H1 (cell line): ENCODE measurements at regions not wholly inside any gene's neighbourhood (a gene's known extent, or its start where the extent isn't known, plus 50 kb on each side); places are given as distances from the start of the nearest gene placed in this dataset.

Experiments
- CBX8 ChIP-seq: fragments of 300-800, 300-1000 bp; sonication (generic); IDR thresholded peaks from 2 replicates; pipeline ENCODE4 v1.7.1; 2016; ENCODE audit warnings: low read depth, low read length, borderline replicate concordance
- EP300 ChIP-seq, 2 experiments: IDR thresholded peaks; 1 replicate in 1 of 2; 2 replicates in 1 of 2; pipeline ENCODE4 v1.6.1; 2011 to 2012; ENCODE audit warnings: low read depth in 2 of 2, low read length in 2 of 2, mild to moderate bottlenecking in 2 of 2, borderline replicate concordance in 1 of 2, inconsistent platforms in 1 of 2, moderate library complexity in 1 of 2
- POLR2A ChIP-seq, 2 experiments: IDR thresholded peaks; 1 replicate in 1 of 2; 2 replicates in 1 of 2; pipeline ENCODE4 v1.6.1; 2011; ENCODE audit warnings: low read depth in 2 of 2, low read length in 2 of 2, mild to moderate bottlenecking in 2 of 2; ENCODE audit errors: control extremely low read depth in 1 of 2
- RFX5 ChIP-seq: IDR thresholded peaks from 2 replicates; pipeline ENCODE4 v1.6.1; 2011; ENCODE audit warnings: low read depth, low read length, improper control_type of control experiment, borderline replicate concordance
- RXRA ChIP-seq: IDR thresholded peaks from 2 replicates; pipeline ENCODE4 v1.6.1; 2011; ENCODE audit warnings: low read depth, mild to moderate bottlenecking, low read length, moderate library complexity; ENCODE audit not compliant: insufficient read depth
- SP1 ChIP-seq: IDR thresholded peaks from 2 replicates; pipeline ENCODE4 v1.6.1; 2011; ENCODE audit warnings: low read depth, low read length
- TAF1 ChIP-seq: IDR thresholded peaks from 2 replicates; pipeline ENCODE4 v1.6.1; 2011; ENCODE audit warnings: mild to moderate bottlenecking, low read depth, low read length

GRCh38 chr1:5368201-5368600 is 624.0 kb downstream of the NPHP4 start:
- TF ChIP-seq TAF1 (no peak), POLR2A (IDR thresholded peaks at IDR 0.05; ENCODE audit: control extremely low read depth in 1 of 2, low read depth in 2 of 2, low read length in 2 of 2) (no peak), CBX8 (no peak), RXRA (no peak), RFX5 (no peak), EP300 (IDR thresholded peaks at IDR 0.05; ENCODE audit: borderline replicate concordance in 1 of 2, low read depth in 2 of 2, low read length in 2 of 2) (no peak), SP1 (no peak)
